RWPE1 (cell line): ENCODE measurements at regions not wholly inside any gene's neighbourhood (a gene's known extent, or its start where the extent isn't known, plus 50 kb on each side); places are given as distances from the start of the nearest gene placed in this dataset.

Experiments
- CTCF ChIA-PET: fragments of 350-600 bp; sonication (Branson Sonifier 250); formaldehyde crosslinking; extraction: SDS; loops from one replicate; lab custom pipeline; 2021; lab: Yijun Ruan, JAX
- POLR2A ChIA-PET: fragments of 400-600 bp; formaldehyde crosslinking; extraction: SDS; loops from one replicate; lab custom pipeline; 2020; ENCODE audit warnings: antibody characterized with exemption; ENCODE audit not compliant: low non-redundant PET; lab: Yijun Ruan, JAX
- DNase-seq: peaks from one replicate; pipeline ENCODE4 v3.0.0; 2012; ENCODE audit warnings: low spot score
- H3K27ac ChIP-seq: fragments of 450-650 bp; 2 replicates; pipeline ENCODE4 v1.5.1; 2017
- TF ChIP-seq, protein P1 (sequence below): fragments of 450-650 bp; conservative IDR thresholded peaks from 2 replicates; pipeline ENCODE4 v1.5.1; 2017; ENCODE audit warnings: low read depth, mild to moderate bottlenecking

DNA sequence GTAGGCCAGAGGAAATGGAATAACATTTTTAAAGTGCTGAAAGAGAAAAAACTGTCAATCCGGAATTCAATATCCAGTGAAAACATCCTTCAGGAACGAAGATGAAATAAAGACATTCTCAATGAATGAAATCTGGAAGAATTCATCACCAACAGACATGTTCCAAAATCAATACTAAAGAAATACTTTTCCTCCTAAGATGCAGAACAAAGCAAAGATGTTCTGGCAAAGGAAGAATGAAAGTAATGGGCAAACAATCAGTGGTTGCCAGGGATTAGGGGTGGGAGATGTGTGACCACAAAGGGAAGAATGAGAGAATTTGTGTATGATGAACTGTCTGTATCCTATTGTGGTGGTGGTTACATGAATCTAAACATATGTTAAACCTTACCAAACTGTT, 52.8 kb upstream of the EEPD1 start:
- no peak overlapping the region for H3K27ac ChIP-seq
- CTCF ChIA-PET: no interaction called here
- no peak for DNase-seq
- POLR2A ChIA-PET: no interaction called here
- TF ChIP-seq, protein P1, sequence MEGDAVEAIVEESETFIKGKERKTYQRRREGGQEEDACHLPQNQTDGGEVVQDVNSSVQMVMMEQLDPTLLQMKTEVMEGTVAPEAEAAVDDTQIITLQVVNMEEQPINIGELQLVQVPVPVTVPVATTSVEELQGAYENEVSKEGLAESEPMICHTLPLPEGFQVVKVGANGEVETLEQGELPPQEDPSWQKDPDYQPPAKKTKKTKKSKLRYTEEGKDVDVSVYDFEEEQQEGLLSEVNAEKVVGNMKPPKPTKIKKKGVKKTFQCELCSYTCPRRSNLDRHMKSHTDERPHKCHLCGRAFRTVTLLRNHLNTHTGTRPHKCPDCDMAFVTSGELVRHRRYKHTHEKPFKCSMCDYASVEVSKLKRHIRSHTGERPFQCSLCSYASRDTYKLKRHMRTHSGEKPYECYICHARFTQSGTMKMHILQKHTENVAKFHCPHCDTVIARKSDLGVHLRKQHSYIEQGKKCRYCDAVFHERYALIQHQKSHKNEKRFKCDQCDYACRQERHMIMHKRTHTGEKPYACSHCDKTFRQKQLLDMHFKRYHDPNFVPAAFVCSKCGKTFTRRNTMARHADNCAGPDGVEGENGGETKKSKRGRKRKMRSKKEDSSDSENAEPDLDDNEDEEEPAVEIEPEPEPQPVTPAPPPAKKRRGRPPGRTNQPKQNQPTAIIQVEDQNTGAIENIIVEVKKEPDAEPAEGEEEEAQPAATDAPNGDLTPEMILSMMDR: no peak

DNA sequence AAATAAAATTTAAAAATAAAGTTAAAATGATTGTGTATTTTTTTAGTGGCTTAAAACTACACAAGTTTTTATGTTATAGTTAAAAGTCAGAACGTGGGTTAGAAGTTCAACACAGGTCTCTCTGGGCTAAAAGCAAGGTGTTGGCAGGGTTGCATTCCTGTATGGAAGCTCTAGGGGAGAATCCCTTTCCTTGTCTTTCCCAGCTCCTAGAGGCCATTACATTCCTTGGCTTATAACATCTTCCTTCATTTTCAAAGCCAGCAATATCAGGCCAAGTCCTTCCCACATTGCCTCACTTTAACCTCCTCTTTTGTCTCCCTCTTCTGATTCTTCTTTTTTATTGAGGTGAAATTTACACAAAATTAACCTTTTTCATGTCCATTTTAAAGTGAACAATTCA, 52.4 kb upstream of the EEPD1 start:
- no peak overlapping the region for H3K27ac ChIP-seq
- TF ChIP-seq, protein P1: no peak
- POLR2A ChIA-PET: no interaction called here
- CTCF ChIA-PET: no interaction called here
- no peak for DNase-seq
